ENCODE measurements at regions not wholly inside any gene's neighbourhood (a gene's known extent, or its start where the extent isn't known, plus 50 kb on each side); places are given as distances from the start of the nearest gene placed in this dataset.
"Not testable (repeated sequence)": the region's sequence is repeated elsewhere in the genome, so short reads cannot be mapped to it uniquely, and the experiment has no call there.

GRCh38 chr3:74978684-74979083 is 364.2 kb upstream of the CNTN3 start:
- DNase-seq (ENCODE audit: low spot score): no peak

- not testable (repeated sequence) for DNase-seq (ENCODE audit: low spot score)
These were observed 370.8 kb upstream of the CNTN3 start for GRCh38 chr3:74985028-74985904.

GRCh38 chr3:74988095-74988494 is 373.6 kb upstream of the CNTN3 start:
- no peak for DNase-seq (ENCODE audit: low spot score)

GRCh38 chr3:74992898-74993297 is 378.4 kb upstream of the CNTN3 start:
- DNase-seq (ENCODE audit: low spot score): no peak

GRCh38 chr3:75001330-75001729 is 386.9 kb upstream of the CNTN3 start:
- DNase-seq (ENCODE audit: low spot score): no peak

GRCh38 chr3:75012791-75013331 is 398.4 kb upstream of the CNTN3 start:
- no peak for DNase-seq (ENCODE audit: low spot score)

- DNase-seq (ENCODE audit: low spot score): no peak
These were observed 399.5 kb upstream of the CNTN3 start for GRCh38 chr3:75014008-75014407.

GRCh38 chr3:75015280-75015679 is 400.8 kb upstream of the CNTN3 start:
- DNase-seq (ENCODE audit: low spot score): no peak

GRCh38 chr3:75035146-75035545 is 420.7 kb upstream of the CNTN3 start:
- DNase-seq (ENCODE audit: low spot score): no peak

GRCh38 chr3:75042941-75043340 is 428.5 kb upstream of the CNTN3 start:
- DNase-seq (ENCODE audit: low spot score): no peak

GRCh38 chr3:75048650-75049049 is 434.2 kb upstream of the CNTN3 start:
- DNase-seq (ENCODE audit: low spot score): no peak

- no peak for DNase-seq (ENCODE audit: low spot score)
These were observed 435.1 kb upstream of the CNTN3 start for GRCh38 chr3:75049533-75049932.

- no peak for DNase-seq (ENCODE audit: low spot score)
These were observed 444.7 kb upstream of the CNTN3 start for GRCh38 chr3:75059120-75059519.

GRCh38 chr3:75061806-75062205 is 447.3 kb upstream of the CNTN3 start:
- DNase-seq (ENCODE audit: low spot score): no peak

GRCh38 chr3:75075158-75075557 is 460.7 kb upstream of the CNTN3 start:
- DNase-seq (ENCODE audit: low spot score): no peak

- DNase-seq (ENCODE audit: low spot score): no peak
These were observed 462.0 kb upstream of the CNTN3 start for GRCh38 chr3:75076481-75076880.

GRCh38 chr3:75078290-75078689 is 463.8 kb upstream of the CNTN3 start:
- DNase-seq (ENCODE audit: low spot score): no peak

- no peak for DNase-seq (ENCODE audit: low spot score)
These were observed 468.4 kb upstream of the CNTN3 start for GRCh38 chr3:75082845-75083244.

- no peak for DNase-seq (ENCODE audit: low spot score)
These were observed 475.4 kb upstream of the CNTN3 start for GRCh38 chr3:75089841-75090240.

- DNase-seq (ENCODE audit: low spot score): no peak
These were observed 487.1 kb upstream of the CNTN3 start for GRCh38 chr3:75101329-75102147.

- no peak for DNase-seq (ENCODE audit: low spot score)
These were observed 496.3 kb upstream of the CNTN3 start for GRCh38 chr3:75110741-75111140.

GRCh38 chr3:75115695-75116094 is 501.2 kb upstream of the CNTN3 start:
- no peak for DNase-seq (ENCODE audit: low spot score)

- DNase-seq (ENCODE audit: low spot score): no peak
These were observed 504.3 kb upstream of the CNTN3 start for GRCh38 chr3:75118779-75119178.
